ENCODE measurements at regions not wholly inside any gene's neighbourhood (a gene's known extent, or its start where the extent isn't known, plus 50 kb on each side); places are given as distances from the start of the nearest gene placed in this dataset.

DNA sequence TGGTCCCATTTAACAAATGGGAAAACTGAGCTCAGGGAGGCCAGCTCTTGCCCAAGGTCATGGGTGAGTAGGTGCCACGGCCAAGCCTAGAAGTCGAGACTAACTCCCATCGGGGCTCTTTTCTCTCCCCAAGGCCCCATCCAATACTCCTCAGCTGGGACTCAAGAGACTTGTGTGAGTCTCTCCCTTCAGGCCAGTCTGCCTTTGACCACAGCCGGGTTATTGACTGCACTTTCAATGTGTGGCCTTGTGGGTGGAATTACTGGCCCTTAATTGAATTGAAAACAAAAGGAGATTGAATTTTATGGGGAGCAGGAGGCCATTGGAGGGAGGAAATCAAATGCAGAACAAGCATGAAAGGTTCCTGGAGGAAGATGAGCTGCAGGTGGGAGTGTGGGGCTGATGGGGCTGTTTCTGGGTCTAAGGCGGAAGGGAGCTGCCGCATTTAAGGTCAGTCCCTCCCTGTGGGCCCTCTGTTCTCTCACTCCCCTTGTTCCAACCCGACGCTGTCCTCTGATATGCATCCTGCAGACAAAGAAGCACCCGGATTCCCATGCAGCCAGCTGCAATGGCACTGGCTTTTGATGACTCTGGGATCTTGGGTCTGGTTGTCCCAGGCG lies 552.8 kb downstream of the MIAT start:
- H3K36me3 ChIP-seq (replicated peaks; ENCODE audit: low read depth, low read length), result no peaks in the 10 kb centered on the region
- H2AFZ ChIP-seq (ENCODE audit: low read depth, low read length), result no peak overlapping the region
- H4K20me1 ChIP-seq (ENCODE audit: insufficient read depth, low read length), result no peaks in the 10 kb centered on the region
- H3K27ac ChIP-seq (ENCODE audit: low read length), result no peak overlapping the region
- H3K79me2 ChIP-seq (ENCODE audit: low read length), result no peaks in the 10 kb centered on the region
- peaks cover 12% of the 10 kb centered on the region; the same call in 1 of the 2 replicates for H3K27me3 ChIP-seq (ENCODE audit: low read depth, low read length)
- no peaks in the 10 kb centered on the region for H3K9me3 ChIP-seq (ENCODE audit: insufficient read depth, low read length)
- no peak overlapping the region for H3K9ac ChIP-seq (ENCODE audit: low read length)
- TF ChIP-seq EZH2phosphoT487 (IDR thresholded peaks at IDR 0.05; ENCODE audit: low read depth), result no peak
- TF ChIP-seq, protein P1, sequence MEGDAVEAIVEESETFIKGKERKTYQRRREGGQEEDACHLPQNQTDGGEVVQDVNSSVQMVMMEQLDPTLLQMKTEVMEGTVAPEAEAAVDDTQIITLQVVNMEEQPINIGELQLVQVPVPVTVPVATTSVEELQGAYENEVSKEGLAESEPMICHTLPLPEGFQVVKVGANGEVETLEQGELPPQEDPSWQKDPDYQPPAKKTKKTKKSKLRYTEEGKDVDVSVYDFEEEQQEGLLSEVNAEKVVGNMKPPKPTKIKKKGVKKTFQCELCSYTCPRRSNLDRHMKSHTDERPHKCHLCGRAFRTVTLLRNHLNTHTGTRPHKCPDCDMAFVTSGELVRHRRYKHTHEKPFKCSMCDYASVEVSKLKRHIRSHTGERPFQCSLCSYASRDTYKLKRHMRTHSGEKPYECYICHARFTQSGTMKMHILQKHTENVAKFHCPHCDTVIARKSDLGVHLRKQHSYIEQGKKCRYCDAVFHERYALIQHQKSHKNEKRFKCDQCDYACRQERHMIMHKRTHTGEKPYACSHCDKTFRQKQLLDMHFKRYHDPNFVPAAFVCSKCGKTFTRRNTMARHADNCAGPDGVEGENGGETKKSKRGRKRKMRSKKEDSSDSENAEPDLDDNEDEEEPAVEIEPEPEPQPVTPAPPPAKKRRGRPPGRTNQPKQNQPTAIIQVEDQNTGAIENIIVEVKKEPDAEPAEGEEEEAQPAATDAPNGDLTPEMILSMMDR (IDR thresholded peaks at IDR 0.05; ENCODE audit: low read depth, low read length), result no peak
- H3K4me1 ChIP-seq (ENCODE audit: low read length), result no peaks in the 10 kb centered on the region
- no peak overlapping the region for H3K4me3 ChIP-seq (ENCODE audit: low read length)
- no peak overlapping the region for H3K4me2 ChIP-seq (ENCODE audit: low read length)

DNA sequence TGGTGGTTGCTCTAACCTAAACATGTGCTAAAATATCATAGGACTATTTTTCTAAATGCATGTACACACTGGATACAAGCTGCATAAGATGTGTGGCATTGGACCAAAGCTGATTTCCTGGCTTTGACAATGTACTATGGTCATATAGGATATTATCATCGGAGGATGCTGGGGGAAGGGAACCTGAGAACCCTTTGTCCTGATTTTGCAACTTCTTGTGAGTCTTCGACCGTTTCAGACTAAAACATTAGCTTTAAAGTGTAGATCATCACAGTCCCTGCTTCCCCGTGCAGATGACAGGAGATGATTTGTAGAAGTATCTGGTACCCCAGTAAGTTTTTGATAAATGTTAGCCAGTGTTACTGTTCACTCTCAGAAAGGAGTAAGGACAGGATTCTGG lies 554.7 kb downstream of the MIAT start:
- Histone ChIP-seq H3K27me3 (ENCODE audit: low read depth, low read length) (peaks cover 12% of the 10 kb centered on the region; the same call in 1 of the 2 replicates), H3K9me3 (ENCODE audit: insufficient read depth, low read length) (no peaks in the 10 kb centered on the region), H3K36me3 (replicated peaks; ENCODE audit: low read depth, low read length) (no peaks in the 10 kb centered on the region), H2AFZ (ENCODE audit: low read depth, low read length) (no peak overlapping the region), H3K4me2 (ENCODE audit: low read length) (no peak overlapping the region), H3K27ac (ENCODE audit: low read length) (no peak overlapping the region), H3K4me3 (ENCODE audit: low read length) (no peak overlapping the region), H4K20me1 (ENCODE audit: insufficient read depth, low read length) (no peaks in the 10 kb centered on the region), H3K79me2 (ENCODE audit: low read length) (no peaks in the 10 kb centered on the region), H3K9ac (ENCODE audit: low read length) (no peak overlapping the region), H3K4me1 (ENCODE audit: low read length) (no peaks in the 10 kb centered on the region)
- TF ChIP-seq, protein P1 (IDR thresholded peaks at IDR 0.05; ENCODE audit: low read depth, low read length), result no peak
- TF ChIP-seq EZH2phosphoT487 (IDR thresholded peaks at IDR 0.05; ENCODE audit: low read depth), result no peak

DNA sequence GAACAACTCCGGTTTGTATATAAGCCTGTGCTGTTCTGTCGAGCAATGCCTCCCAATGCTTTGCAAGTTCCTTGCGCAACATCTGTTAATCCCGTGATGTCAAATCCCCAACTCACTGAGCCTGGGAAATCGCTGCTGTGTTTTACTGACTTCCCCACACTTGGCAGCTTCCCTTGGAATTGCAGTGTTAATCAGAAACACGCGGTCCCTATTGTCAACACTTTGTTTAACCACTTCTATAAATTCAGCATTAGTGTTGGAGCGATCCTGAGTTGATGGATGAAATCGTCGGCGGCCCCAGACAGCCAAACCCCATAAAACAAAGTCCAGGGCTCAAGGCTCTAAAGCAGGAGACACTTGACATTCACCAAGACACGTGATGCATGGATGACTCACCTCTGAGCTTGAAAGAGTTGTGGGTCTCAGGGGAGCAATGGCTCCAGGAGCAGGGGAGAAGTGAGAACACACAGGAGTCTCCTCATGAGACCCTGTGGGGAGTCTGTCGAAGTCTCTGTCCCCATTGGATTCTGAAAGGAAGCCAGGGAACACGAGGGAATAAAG lies 555.3 kb downstream of the MIAT start:
- no peaks in the 10 kb centered on the region for H3K9me3 ChIP-seq (ENCODE audit: insufficient read depth, low read length)
- H3K9ac ChIP-seq (ENCODE audit: low read length), result no peak overlapping the region
- H3K4me1 ChIP-seq (ENCODE audit: low read length), result no peaks in the 10 kb centered on the region
- H2AFZ ChIP-seq (ENCODE audit: low read depth, low read length), result no peak overlapping the region
- no peaks in the 10 kb centered on the region for H3K79me2 ChIP-seq (ENCODE audit: low read length)
- TF ChIP-seq, protein P1 (IDR thresholded peaks at IDR 0.05; ENCODE audit: low read depth, low read length), result no peak
- TF ChIP-seq EZH2phosphoT487 (IDR thresholded peaks at IDR 0.05; ENCODE audit: low read depth), result no peak
- no peak overlapping the region for H3K4me2 ChIP-seq (ENCODE audit: low read length)
- H3K27ac ChIP-seq (ENCODE audit: low read length), result no peak overlapping the region
- no peaks in the 10 kb centered on the region for H3K36me3 ChIP-seq (replicated peaks; ENCODE audit: low read depth, low read length)
- H3K4me3 ChIP-seq (ENCODE audit: low read length), result no peak overlapping the region
- H4K20me1 ChIP-seq (ENCODE audit: insufficient read depth, low read length), result no peaks in the 10 kb centered on the region
- peaks cover 12% of the 10 kb centered on the region; the same call in 1 of the 2 replicates for H3K27me3 ChIP-seq (ENCODE audit: low read depth, low read length)

DNA sequence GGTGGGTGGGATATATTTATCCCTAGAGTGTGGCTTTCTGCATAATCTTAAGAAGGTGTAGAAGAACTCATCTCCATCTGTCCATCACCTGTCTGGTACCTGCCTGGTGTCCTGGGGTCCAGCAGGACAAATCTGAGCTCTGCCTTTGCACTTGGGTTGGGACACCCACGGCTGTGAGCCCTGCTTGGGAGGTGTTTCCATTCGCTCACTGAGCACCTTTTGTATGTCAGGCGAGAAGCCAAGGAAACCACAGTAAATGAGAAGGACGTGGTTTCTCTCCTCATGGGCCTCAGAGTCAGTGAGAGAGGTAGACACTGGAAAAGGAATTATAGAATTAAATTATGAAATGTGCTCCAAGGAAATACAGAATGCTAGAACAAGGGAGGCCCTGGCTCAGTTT lies 555.9 kb downstream of the MIAT start:
- no peak overlapping the region for H3K27ac ChIP-seq (ENCODE audit: low read length)
- H3K9ac ChIP-seq (ENCODE audit: low read length), result no peak overlapping the region
- no peak overlapping the region for H3K4me3 ChIP-seq (ENCODE audit: low read length)
- no peak overlapping the region for H3K4me2 ChIP-seq (ENCODE audit: low read length)
- no peaks in the 10 kb centered on the region for H3K79me2 ChIP-seq (ENCODE audit: low read length)
- TF ChIP-seq, protein P1 (IDR thresholded peaks at IDR 0.05; ENCODE audit: low read depth, low read length), result no peak
- no peak for TF ChIP-seq EZH2phosphoT487 (IDR thresholded peaks at IDR 0.05; ENCODE audit: low read depth)
- H3K27me3 ChIP-seq (ENCODE audit: low read depth, low read length), result peaks cover 12% of the 10 kb centered on the region; the same call in 1 of the 2 replicates
- H3K9me3 ChIP-seq (ENCODE audit: insufficient read depth, low read length), result no peaks in the 10 kb centered on the region
- no peaks in the 10 kb centered on the region for H4K20me1 ChIP-seq (ENCODE audit: insufficient read depth, low read length)
- no peaks in the 10 kb centered on the region for H3K36me3 ChIP-seq (replicated peaks; ENCODE audit: low read depth, low read length)
- H3K4me1 ChIP-seq (ENCODE audit: low read length), result no peaks in the 10 kb centered on the region
- no peak overlapping the region for H2AFZ ChIP-seq (ENCODE audit: low read depth, low read length)
